ENCODE measurements at regions not wholly inside any gene's neighbourhood (a gene's known extent, or its start where the extent isn't known, plus 50 kb on each side); places are given as distances from the start of the nearest gene placed in this dataset.

GRCh38 chr1:38539931-38540330 lies 319.6 kb downstream of the RRAGC start:
- no peak for DNase-seq (ENCODE audit: low spot score)

DNA sequence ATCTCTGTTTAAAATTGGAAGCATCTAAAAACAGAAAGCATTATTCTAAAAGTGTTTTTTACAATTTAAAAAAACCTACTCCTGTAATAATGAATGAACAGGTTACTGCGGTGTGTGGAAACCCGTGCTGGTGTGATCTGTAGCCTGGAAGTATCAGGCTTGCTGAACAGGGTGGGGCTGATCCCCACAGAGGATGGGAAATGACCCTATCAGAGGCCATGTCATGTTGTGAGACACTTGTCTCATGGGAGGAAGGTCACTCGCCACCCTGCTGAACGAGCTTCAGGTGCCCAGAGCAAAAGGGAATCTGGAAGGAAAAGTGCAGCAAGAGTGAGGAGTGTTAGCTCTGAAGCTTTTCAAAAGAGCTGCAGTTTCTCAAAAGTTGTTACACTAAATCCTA lies 320.7 kb downstream of the RRAGC start:
- DNase-seq (ENCODE audit: low spot score) = no peak

DNA sequence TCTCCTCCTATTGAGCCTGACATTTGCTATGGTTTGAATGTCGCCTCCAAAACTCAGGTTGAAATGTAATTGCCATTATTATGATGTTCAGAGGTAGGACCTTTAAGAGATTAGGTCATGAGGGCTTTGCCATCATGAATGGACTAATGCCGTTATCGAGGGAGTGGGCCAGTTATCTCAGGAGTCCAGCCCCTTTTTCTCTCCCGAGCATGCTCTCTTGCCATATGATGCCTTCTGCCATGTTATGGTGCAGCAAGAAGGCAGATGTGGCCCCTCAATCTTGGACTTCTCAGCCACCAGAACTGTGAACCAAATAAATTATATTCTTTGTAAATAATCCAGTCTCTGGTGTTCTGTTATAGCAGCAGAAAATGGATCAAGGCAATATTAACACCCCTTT lies 323.5 kb downstream of the RRAGC start:
- no peak for DNase-seq (ENCODE audit: low spot score)

- no peak for DNase-seq (ENCODE audit: low spot score)
Measured at GRCh38 chr1:38534473-38534823, 325.1 kb downstream of the RRAGC start.

- no peak for DNase-seq (ENCODE audit: low spot score)
Measured at GRCh38 chr1:38533772-38534472, 325.6 kb downstream of the RRAGC start.

- DNase-seq (ENCODE audit: low spot score) = no peak
Measured at GRCh38 chr1:38530957-38531356, 328.6 kb downstream of the RRAGC start.

DNA sequence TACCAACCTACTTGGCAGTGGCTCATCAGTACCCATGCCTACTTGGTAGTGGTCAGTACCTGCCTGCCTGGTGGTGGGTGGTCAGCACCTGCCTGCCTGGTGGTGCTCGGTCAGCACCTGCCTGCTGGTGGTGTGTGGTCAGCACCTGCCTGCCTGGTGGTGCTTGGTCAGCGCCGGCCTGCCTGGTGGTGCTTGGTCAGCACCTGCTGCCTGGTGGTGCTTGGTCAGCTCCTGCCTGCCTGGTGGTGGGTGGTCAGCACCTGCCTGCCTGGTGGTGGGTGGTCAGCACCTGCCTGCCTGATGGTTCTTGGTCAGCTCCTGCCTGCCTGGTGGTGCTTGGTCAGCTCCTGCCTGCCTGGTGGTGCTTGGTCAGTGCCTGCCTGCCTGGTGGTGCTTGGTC lies 329.6 kb downstream of the RRAGC start:
- no peak for DNase-seq (ENCODE audit: low spot score)

DNA sequence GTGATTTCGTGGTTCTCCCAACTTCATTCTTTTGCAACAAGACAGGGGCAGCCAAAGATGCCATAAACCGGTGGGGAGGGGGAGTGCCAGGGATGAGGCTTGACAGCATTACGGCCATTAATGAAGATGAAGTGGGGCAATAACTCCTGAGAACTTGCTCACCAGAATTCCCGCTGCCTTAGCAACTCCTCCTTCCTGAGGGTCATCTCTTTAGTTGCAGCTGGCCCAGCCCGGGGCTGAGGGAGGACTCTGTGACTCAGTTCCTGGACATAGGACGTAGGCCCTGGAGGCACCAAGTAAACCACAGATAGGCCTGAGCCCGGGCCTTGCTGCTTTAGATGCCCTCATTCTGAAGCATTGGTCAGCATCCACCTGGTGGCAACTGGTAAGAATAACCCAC lies 330.2 kb downstream of the RRAGC start:
- DNase-seq (ENCODE audit: low spot score) = no peak

GRCh38 chr1:38528623-38529022 lies 330.9 kb downstream of the RRAGC start:
- DNase-seq (ENCODE audit: low spot score) = no peak

DNA sequence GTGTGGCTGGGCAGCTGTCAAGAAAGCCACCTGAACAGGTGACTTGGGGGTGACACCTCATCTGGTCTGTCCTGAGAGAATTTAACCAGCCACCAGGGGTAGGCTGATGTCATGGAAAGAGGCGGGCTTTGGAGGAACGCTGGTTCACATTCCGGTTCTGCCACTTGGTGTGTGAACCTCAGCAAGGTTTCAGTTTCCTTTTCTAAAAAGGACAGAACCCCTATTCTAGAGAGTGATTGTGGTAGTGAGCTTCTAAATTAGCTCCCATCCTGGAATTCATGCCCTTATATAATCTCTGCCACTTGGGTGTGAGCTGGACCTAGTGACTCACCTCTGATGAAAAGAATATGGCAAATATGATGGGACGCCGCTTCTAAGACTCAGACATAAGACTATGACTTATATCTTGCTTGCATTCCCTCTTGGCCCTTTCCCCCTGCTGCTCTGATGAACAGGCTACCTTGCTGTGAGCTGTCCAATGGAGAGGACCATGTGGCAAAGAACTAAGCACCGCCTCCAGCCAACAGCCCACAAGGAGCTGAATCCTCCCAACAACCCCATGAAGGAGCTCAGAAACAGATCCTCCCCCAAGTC lies 332.1 kb downstream of the RRAGC start:
- no peak for DNase-seq (ENCODE audit: low spot score)

GRCh38 chr1:38526046-38526445 lies 333.5 kb downstream of the RRAGC start:
- DNase-seq (ENCODE audit: low spot score) = no peak

- DNase-seq (ENCODE audit: low spot score) = no peak
Measured at GRCh38 chr1:38525343-38526043, 334.1 kb downstream of the RRAGC start.

- DNase-seq (ENCODE audit: low spot score) = no peak
Measured at GRCh38 chr1:38524025-38524641, 335.4 kb downstream of the RRAGC start.

DNA sequence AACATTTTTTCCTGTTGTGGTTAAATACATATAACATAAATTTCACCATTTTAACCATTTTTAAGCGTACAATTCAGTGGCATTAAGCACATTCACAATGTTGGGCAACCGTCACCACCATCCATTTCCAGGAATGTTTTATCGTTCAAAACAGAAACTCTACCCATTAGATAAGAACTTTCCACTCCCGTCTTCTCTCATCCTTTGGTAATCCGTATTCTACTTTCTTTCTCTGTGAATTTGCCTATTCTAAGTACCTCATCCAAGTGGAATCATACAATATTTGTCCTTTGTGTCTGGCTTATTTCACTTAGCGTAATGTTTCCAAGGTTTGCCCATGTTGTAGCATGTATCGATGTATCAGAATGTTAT lies 336.0 kb downstream of the RRAGC start:
- no peak for DNase-seq (ENCODE audit: low spot score)

DNA sequence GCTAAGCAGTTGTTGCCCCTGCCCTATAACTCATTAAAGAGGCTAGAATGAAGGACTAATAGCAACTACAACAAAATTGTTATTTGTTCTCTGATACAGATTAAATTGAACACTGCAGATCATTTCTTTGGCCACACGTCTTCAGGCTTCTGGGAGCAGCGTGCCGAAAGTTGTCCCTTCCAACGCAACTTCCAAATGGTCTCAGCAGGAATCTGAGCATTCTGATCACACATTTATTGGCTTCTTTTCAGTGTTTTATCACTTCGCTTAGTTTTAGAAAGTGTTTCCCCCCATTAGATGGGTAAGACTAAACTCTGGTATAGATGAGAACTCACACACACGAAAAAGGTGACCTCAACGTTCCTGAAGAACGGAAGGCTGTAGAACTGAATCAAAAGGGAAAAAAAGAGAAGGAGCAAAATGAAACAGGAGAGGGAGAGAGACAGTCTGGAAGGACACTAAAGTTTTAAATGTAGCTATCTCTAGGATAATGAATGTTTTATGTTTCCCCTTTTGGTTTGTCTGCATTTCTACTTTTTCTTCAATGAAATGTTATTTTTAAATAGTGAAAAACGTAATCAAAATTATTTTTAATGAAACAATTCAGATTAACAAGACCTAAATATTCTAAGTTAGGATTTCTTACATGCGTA lies 336.5 kb downstream of the RRAGC start:
- DNase-seq (ENCODE audit: low spot score) = no peak

- no peak for DNase-seq (ENCODE audit: low spot score)
Measured at GRCh38 chr1:38516560-38516959, 343.0 kb downstream of the RRAGC start.

DNA sequence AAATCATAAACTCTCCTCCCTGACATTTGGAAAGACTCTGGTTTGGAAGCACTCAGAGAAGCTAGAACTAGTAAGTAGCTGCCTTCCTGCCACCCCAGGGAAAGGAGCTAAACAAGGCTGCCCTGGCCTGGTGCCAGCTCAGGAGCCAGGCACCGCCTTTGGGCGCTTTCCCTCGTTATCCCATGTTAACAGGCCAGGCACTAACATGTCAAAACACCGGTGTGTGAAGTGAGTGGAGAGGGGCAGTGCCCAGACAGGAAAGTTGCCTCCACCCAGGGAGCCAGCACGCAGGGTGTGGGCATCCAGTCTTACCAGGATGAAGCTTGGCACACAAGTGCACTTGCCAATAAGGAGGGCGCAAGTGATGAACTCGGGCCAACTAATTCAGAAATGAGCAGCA lies 346.8 kb downstream of the RRAGC start:
- DNase-seq (ENCODE audit: low spot score) = no peak

DNA sequence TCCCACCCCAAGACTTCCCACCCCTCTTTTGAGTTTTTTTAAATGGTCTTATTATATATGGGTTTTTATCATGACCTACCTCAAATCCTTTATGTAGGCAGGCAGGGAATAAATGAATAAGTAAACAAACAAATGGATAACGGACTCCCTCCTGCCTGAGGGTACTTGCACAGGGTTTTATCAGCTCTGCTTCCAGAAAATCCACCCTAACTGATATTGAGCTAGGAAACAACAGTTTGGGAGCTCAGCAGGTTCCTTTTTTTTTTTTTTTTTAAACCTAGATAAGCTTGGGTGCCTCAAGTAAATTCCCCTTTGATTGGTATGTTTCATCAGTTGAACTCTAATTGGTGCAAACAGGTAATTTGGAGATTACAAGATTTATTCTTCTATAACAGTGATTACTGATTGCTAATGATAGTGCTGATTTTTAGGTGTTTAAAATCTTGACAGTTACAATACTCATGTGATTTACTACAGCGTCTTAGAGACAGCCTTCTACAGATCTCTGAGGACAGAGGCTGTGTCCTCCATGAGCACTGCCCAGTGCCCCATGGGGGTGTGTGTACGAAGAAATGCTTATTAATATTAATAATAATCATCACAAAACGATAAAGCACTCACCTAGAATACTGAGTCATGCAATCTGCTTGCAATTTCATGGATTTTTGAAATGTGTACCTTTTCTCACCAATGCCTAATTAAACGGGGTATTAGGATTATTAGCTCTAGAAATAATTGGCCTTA lies 347.4 kb downstream of the RRAGC start:
- no peak for DNase-seq (ENCODE audit: low spot score)

DNA sequence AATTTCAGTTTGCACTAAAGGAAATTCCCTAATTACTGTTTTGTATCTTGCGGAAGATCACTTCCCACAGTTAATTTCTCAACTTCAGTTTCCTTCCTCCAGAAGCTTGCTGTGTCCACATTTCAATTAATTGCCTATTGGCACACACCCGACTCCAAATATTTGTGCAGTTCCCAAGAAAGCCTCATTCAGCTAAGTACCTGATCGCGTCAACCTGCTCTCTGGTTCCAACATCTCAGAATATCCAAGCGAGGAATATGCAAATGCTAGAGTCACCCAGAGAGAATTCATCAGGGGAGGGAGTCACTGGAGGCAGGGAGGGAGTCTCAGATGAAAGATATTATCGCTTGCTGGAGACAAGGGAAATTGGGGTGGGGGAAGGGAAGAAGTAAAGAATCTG lies 351.3 kb downstream of the RRAGC start:
- DNase-seq (ENCODE audit: low spot score) = no peak

GRCh38 chr1:38507563-38507962 lies 352.0 kb downstream of the RRAGC start:
- no peak for DNase-seq (ENCODE audit: low spot score)

DNA sequence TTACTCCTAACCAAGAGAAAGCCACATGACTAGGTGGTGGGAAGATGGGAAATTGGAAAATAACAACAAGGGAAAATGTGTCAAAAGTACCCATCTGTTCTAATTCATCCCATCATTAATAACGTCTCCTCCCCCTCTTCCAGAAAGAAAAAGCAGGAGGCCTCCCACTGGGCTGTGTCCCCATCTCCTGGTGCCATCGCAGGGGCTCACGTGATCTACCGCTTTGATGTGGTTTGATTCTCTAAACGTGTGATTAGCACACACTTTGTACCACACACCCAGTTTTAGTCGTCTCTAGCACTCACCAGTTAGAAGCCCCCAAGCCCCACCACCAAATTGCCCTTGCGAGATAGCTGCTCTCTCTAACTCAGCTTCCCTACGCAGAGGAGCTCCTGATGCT lies 353.6 kb downstream of the RRAGC start:
- no peak for DNase-seq (ENCODE audit: low spot score)

GRCh38 chr1:38502758-38503157 lies 356.8 kb downstream of the RRAGC start:
- no peak for DNase-seq (ENCODE audit: low spot score)
